Stimulated activated effector memory CD8-positive, alpha-beta T cell treated with anti-CD3 and anti-CD28 coated beads, Interleukin-12 subunit alpha, Interleukin-12 subunit beta, amount 100 ng/mL, for 72 hours (primary cell): ENCODE measurements at regions not wholly inside any gene's neighbourhood (a gene's known extent, or its start where the extent isn't known, plus 50 kb on each side); places are given as distances from the start of the nearest gene placed in this dataset.
"Not testable (repeated sequence)": the region's sequence is repeated elsewhere in the genome, so short reads cannot be mapped to it uniquely, and the experiment has no call there.

ENCODE experiments used
- ATAC-seq: fragments of 150-1000 bp; cut with Tn5 transposase; 2 replicates; pipeline ENCODE4 v1.10.0; 2021
- DNase-seq, 2 donors: peaks; one replicate each; pipeline ENCODE4 v3.0.0; 2021 to 2022; ENCODE audit warnings: low spot score in 2 of 2
- H3K27ac Mint-ChIP-seq: one replicate; pipeline ENCODE4 v1.8.0; 2022; ENCODE audit warnings: mild to moderate bottlenecking, mixed read lengths
- H3K36me3 Mint-ChIP-seq: one replicate; pipeline ENCODE4 v1.8.0; 2022; ENCODE audit warnings: mild to moderate bottlenecking, mixed read lengths
- H3K4me1 Mint-ChIP-seq: one replicate; pipeline ENCODE4 v1.8.0; 2022; ENCODE audit warnings: mixed read lengths
- H3K4me3 Mint-ChIP-seq: one replicate; pipeline ENCODE4 v1.8.0; 2022; ENCODE audit warnings: mild to moderate bottlenecking, mixed read lengths
- H3K9me3 Mint-ChIP-seq: one replicate; pipeline ENCODE4 v1.8.0; 2022; ENCODE audit warnings: mixed read lengths

- Mint-ChIP-seq H3K9me3 (peaks cover 11% of the 10 kb centered on the region), H3K27ac (no peak overlapping the region), H3K4me3 (no peak overlapping the region), H3K4me1 (no peaks in the 10 kb centered on the region), H3K36me3 (no peaks in the 10 kb centered on the region)
- DNase-seq (no peak), ATAC-seq (no peak)
Observed at GRCh38 chr20:54941666-54942065, 466.3 kb downstream of the DOK5 start.

- Mint-ChIP-seq H3K36me3 (no peaks in the 10 kb centered on the region), H3K4me1 (no peaks in the 10 kb centered on the region), H3K9me3 (peaks cover 9% of the 10 kb centered on the region), H3K4me3 (no peak overlapping the region), H3K27ac (no peak overlapping the region)
- DNase-seq = no peak
- no peak for ATAC-seq
Observed at GRCh38 chr20:54940522-54940921, 465.1 kb downstream of the DOK5 start.

DNA sequence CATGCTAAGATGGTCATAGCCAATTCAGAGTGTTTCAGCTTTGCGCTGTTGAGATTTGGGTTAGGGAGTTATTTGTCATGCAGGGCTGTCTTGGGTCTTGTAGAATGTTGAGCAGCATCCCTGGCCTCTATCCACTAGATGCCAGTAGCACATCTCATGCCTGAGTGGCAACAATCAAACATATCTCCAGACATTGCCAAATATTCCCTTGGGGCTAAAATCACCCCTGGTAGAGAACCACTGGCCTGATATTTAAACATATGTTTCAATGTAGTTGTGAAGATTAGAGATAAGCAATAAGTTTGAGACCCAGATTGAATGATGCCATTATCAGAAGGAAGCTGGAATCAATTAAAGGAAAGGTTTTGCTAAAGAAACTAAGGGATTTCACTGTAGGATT lies 463.3 kb downstream of the DOK5 start:
- H3K36me3 Mint-ChIP-seq = no peaks in the 10 kb centered on the region
- no peak overlapping the region for H3K4me3 Mint-ChIP-seq
- H3K9me3 Mint-ChIP-seq = peaks cover 4% of the 10 kb centered on the region
- no peaks in the 10 kb centered on the region for H3K4me1 Mint-ChIP-seq
- H3K27ac Mint-ChIP-seq = no peak overlapping the region
- ATAC-seq (no peak), DNase-seq (no peak)

DNA sequence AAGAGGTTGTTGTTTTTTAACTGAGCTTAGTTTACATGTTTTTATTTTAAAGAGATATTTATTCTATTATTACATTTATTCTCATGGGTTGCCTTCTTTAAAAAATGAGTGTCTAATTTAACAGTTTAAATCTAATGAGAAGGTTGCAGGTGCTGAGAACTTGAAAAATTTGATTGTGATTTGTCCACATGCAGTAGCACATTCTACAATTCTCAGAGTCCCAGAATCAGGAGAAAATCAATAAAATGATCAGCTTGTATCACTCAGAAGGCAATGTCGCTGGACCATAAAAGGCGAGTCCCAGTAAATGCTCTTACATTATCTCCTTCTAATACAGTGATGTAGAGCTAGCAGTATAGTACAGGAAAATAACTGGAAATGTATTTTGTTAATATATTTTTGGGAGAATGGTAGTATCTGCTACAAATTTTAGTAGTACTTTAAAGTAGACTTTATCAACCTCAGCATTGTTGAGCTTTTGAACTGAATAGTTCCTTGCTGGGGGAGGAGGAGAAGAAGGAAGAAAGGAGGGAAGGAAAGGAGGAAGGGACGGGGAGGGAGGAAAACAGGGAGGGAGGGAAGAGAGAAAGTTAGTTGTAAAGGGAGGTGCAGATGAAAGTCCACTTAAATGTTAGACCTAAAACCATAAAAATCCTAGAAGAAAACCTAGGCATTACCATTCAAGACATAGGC lies 458.0 kb downstream of the DOK5 start:
- Mint-ChIP-seq H3K36me3 (no peaks in the 10 kb centered on the region), H3K9me3 (peaks cover 15% of the 10 kb centered on the region), H3K27ac (no peak overlapping the region), H3K4me1 (no peaks in the 10 kb centered on the region), H3K4me3 (no peak overlapping the region)
- ATAC-seq = no peak
- DNase-seq = no peak

DNA sequence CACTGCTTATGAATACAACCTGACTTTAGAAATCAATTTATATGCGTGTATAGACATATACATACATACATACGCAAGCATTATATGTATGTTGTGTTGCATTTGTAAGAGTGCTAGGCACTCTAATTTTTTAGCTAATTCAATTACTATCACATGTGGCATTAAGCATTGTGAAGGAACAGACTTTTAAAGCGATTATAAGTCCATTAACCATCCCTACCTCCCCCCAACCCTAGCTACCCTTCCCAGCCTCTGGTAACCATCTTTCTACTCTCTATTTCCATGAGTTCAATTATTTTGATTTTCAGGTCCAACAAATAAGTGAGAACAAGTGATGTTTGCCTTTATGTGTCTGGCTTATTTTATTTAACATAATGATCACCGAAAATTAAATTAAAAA lies 453.8 kb downstream of the DOK5 start:
- H3K36me3 Mint-ChIP-seq = no peaks in the 10 kb centered on the region
- H3K27ac Mint-ChIP-seq = no peak overlapping the region
- ATAC-seq (no peak), DNase-seq (no peak)
- no peak overlapping the region for H3K4me3 Mint-ChIP-seq
- H3K4me1 Mint-ChIP-seq = no peaks in the 10 kb centered on the region
- H3K9me3 Mint-ChIP-seq = peaks cover 15% of the 10 kb centered on the region

DNA sequence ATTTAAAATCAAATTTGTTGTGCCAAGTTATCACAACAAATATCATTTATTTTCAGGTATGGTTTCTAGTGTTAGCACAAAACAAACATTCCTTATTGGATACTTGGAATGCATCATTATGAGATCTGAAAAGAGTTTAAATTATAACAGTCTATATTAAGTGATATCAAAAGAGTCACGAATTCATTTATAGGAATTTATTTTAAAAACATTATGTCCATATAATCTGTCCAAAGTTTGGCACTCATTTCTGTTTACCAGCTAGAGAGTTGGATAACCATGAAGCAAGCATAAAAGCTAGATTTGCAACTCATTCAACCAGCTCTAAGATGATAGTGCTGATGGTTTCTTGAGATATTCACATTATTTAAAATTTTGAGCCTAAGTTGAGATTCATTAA lies 453.2 kb downstream of the DOK5 start:
- H3K4me3 Mint-ChIP-seq = no peak overlapping the region
- DNase-seq (no peak), ATAC-seq (no peak)
- no peaks in the 10 kb centered on the region for H3K36me3 Mint-ChIP-seq
- no peaks in the 10 kb centered on the region for H3K4me1 Mint-ChIP-seq
- no peak overlapping the region for H3K27ac Mint-ChIP-seq
- H3K9me3 Mint-ChIP-seq = peaks cover 17% of the 10 kb centered on the region

DNA sequence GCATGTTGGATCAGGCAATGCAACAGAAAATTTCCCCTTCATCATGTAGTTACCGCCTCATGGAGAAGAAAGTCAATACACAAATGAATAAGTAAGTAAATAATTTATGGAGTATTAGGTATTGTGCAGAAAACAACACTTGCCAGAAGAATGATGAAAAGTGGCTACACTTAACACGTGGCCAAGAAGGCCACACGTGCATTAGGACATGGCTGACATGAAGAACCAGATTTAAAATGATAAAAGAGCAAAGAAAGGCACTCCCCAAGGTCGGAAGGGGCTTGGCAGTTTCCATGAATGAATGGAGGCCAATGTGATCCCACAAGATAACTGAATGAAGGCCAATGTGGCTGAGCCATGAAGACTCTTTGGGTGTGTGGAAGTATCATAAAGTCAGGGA lies 447.2 kb downstream of the DOK5 start:
- ATAC-seq (no peak), DNase-seq (no peak)
- Mint-ChIP-seq H3K4me1 (no peaks in the 10 kb centered on the region), H3K4me3 (no peak overlapping the region), H3K36me3 (no peaks in the 10 kb centered on the region), H3K27ac (no peak overlapping the region), H3K9me3 (peaks cover 10% of the 10 kb centered on the region)

DNA sequence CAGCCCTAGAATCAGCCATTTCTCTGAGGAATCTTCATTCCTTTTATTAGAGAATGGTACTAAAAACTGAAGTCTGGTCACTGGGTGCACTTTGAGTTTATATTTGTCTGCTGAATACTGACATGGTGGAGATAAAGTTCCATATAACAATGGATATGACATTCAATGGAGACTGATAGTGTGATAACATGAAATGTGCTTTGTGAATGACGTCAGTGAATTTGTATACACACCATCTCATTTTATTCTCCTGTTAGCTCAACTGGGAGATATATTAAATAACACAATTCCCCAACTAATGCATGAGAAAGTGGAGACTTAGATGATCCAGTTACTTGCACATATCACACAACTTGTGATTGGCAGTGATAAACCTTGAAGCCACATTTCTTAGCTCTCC lies 446.7 kb downstream of the DOK5 start:
- ATAC-seq = no peak
- no peaks in the 10 kb centered on the region for H3K36me3 Mint-ChIP-seq

DNA sequence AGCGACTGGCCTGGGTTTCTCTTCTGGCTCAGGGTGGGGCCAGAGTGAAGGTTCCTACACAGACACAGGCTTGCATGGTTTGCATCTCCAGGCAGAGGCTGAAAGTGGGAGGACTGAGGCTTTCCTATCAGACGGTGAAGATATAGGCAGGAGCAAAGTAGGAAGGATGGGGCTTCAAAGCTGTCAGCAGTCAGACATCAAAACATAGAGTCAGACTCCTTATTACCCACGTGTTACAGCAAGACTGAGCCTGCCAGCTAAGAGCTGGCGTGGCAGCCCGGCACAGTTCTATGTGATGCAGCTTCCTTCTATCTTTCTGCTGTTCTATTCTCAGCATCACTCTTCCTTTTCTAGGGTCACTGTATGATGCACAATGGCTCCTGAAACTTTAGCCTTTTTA lies 445.1 kb downstream of the DOK5 start:
- ATAC-seq = no peak
- DNase-seq = no peak
- H3K4me3 Mint-ChIP-seq = no peak overlapping the region
- H3K9me3 Mint-ChIP-seq = peaks cover 10% of the 10 kb centered on the region
- no peaks in the 10 kb centered on the region for H3K36me3 Mint-ChIP-seq
- no peaks in the 10 kb centered on the region for H3K4me1 Mint-ChIP-seq
- H3K27ac Mint-ChIP-seq = no peak overlapping the region

More for the DNA sequence above, 446.7 kb downstream of the DOK5 start:
- H3K27ac Mint-ChIP-seq = no peak overlapping the region
- peaks cover 10% of the 10 kb centered on the region for H3K9me3 Mint-ChIP-seq
- DNase-seq = no peak
- no peak overlapping the region for H3K4me3 Mint-ChIP-seq
- H3K4me1 Mint-ChIP-seq = no peaks in the 10 kb centered on the region

DNA sequence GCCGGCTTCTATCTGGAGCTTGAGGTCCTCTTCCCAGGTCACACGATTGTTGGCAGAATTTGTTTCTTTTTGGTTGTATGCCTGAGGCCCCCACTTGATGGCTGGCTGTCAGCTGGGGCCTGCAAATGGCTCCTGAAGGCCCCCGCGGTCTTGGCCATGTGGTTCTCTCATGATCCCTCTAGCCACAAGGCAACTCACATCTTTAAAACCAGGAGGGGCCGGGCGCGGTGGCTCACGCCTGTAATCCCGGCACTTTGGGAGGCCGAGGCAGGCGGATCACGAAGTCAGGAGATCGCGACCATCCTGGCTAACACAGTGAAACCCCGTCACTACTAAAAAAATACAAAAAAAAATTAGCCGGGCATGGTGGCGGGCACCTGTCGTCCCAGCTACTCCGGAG lies 443.6 kb downstream of the DOK5 start:
- H3K9me3 Mint-ChIP-seq = peaks cover 10% of the 10 kb centered on the region
- ATAC-seq = not testable (repeated sequence)

DNA sequence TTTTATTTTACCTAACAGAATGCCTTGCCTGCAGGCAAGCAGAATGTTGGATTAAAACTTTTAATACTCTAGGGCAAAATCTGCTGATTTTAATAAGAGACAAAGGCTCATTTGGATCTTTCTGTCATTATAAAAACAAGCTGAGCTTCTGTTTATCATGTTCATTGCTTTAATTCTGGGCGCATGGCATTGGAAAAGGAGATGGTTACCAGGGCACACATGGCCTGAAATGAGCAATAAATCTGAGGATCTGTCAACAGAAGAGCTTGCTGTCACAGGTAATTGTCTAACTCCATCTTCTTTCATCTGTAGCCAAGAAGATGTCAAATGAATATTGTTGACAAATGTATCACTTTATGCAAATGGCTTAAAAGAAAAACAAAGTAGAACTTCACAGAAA lies 439.6 kb downstream of the DOK5 start:
- DNase-seq = no peak
- no peaks in the 10 kb centered on the region for H3K4me1 Mint-ChIP-seq
- no peak overlapping the region for H3K4me3 Mint-ChIP-seq
- H3K36me3 Mint-ChIP-seq = no peaks in the 10 kb centered on the region
- H3K9me3 Mint-ChIP-seq = peaks cover 2% of the 10 kb centered on the region
- H3K27ac Mint-ChIP-seq = no peak overlapping the region
- no peak for ATAC-seq

More for the DNA sequence above, 443.6 kb downstream of the DOK5 start:
- DNase-seq, H3K4me1 Mint-ChIP-seq, H3K27ac Mint-ChIP-seq, H3K36me3 Mint-ChIP-seq, H3K4me3 Mint-ChIP-seq: not testable (repeated sequence)

- no peak for ATAC-seq
- H3K4me3 Mint-ChIP-seq = no peak overlapping the region
- H3K27ac Mint-ChIP-seq = no peak overlapping the region
- no peaks in the 10 kb centered on the region for H3K36me3 Mint-ChIP-seq
- no peak for DNase-seq
- no peaks in the 10 kb centered on the region for H3K4me1 Mint-ChIP-seq
- H3K9me3 Mint-ChIP-seq = peaks cover 13% of the 10 kb centered on the region
Observed at GRCh38 chr20:54909702-54910101, 434.3 kb downstream of the DOK5 start.

GRCh38 chr20:54906134-54906533 lies 430.7 kb downstream of the DOK5 start:
- not testable (repeated sequence) for ATAC-seq, H3K4me3 Mint-ChIP-seq, H3K4me1 Mint-ChIP-seq, H3K27ac Mint-ChIP-seq, H3K36me3 Mint-ChIP-seq, DNase-seq
- H3K9me3 Mint-ChIP-seq = peaks cover 14% of the 10 kb centered on the region

- Mint-ChIP-seq H3K36me3 (no peaks in the 10 kb centered on the region), H3K4me3 (no peak overlapping the region), H3K27ac (no peak overlapping the region), H3K9me3 (peaks cover 24% of the 10 kb centered on the region), H3K4me1 (no peaks in the 10 kb centered on the region)
- ATAC-seq (no peak), DNase-seq (no peak)
Observed at GRCh38 chr20:54897787-54898186, 422.4 kb downstream of the DOK5 start.

GRCh38 chr20:54891907-54892306 lies 416.5 kb downstream of the DOK5 start:
- Mint-ChIP-seq H3K36me3 (no peaks in the 10 kb centered on the region), H3K9me3 (peaks cover 8% of the 10 kb centered on the region), H3K4me1 (no peaks in the 10 kb centered on the region), H3K4me3 (no peak overlapping the region), H3K27ac (no peak overlapping the region)
- ATAC-seq (no peak), DNase-seq (no peak)

GRCh38 chr20:54879393-54879792 lies 404.0 kb downstream of the DOK5 start:
- Mint-ChIP-seq H3K4me3 (no peak overlapping the region), H3K9me3 (no peaks in the 10 kb centered on the region), H3K27ac (no peak overlapping the region), H3K36me3 (no peaks in the 10 kb centered on the region), H3K4me1 (no peaks in the 10 kb centered on the region)
- DNase-seq (no peak), ATAC-seq (no peak)

DNA sequence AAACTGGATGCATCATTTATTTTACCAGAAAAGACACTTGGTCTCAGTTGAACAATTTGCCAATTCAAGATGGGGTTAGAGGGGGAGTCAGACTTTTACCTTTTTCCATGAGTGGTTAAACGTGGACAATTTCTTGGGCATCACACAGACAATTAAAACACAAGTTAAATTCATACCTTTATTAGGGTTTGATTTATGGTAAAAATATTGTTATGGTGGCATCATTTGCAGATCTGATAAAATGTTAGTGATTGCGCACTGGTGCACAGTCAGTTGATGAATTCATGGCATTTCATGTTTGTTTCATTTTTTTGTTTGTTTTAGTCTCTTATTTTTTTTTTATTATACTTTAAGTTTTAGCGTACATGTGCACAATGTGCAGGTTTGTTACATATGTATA lies 399.9 kb downstream of the DOK5 start:
- Mint-ChIP-seq H3K27ac (no peak overlapping the region), H3K9me3 (no peaks in the 10 kb centered on the region), H3K4me3 (no peak overlapping the region), H3K4me1 (no peaks in the 10 kb centered on the region), H3K36me3 (no peaks in the 10 kb centered on the region)
- ATAC-seq (no peak), DNase-seq (no peak)
